ENCODE measurements at regions not wholly inside any gene's neighbourhood (a gene's known extent, or its start where the extent isn't known, plus 50 kb on each side); places are given as distances from the start of the nearest gene placed in this dataset.
"Not testable (repeated sequence)": the region's sequence is repeated elsewhere in the genome, so short reads cannot be mapped to it uniquely, and the experiment has no call there.

DNA sequence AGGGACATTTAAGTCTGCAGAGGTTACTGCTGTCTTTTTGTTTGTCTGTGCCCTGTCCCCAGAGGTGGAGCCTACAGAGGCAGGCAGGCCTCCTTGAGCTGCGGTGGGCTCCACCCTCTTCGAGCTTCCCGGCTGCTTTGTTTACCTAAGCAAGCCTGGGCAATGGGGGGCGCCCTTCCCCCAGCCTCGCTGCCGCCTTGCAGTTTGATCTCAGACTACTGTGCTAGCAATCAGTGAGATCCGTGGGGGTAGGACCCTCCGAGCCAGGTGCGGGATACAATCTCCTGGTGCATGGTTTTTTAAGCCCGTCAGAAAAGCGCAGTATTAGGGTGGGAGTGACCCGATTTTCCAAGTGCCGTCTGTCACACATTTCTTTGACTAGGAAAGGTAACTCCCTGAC, 281.6 kb upstream of the DEFB115 start:
- TF ChIP-seq POLR2A (IDR thresholded peaks at IDR 0.05): not testable (repeated sequence)
- TF ChIP-seq, protein P1, sequence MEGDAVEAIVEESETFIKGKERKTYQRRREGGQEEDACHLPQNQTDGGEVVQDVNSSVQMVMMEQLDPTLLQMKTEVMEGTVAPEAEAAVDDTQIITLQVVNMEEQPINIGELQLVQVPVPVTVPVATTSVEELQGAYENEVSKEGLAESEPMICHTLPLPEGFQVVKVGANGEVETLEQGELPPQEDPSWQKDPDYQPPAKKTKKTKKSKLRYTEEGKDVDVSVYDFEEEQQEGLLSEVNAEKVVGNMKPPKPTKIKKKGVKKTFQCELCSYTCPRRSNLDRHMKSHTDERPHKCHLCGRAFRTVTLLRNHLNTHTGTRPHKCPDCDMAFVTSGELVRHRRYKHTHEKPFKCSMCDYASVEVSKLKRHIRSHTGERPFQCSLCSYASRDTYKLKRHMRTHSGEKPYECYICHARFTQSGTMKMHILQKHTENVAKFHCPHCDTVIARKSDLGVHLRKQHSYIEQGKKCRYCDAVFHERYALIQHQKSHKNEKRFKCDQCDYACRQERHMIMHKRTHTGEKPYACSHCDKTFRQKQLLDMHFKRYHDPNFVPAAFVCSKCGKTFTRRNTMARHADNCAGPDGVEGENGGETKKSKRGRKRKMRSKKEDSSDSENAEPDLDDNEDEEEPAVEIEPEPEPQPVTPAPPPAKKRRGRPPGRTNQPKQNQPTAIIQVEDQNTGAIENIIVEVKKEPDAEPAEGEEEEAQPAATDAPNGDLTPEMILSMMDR (IDR thresholded peaks at IDR 0.05 in 4 of 5, conservative IDR thresholded peaks at IDR 0.05 in 1 of 5): not testable (repeated sequence)

Measured in gastrocnemius medialis (tissue), 4 donors.